Astrocyte (in vitro differentiated cells and primary cell): ENCODE measurements at regions not wholly inside any gene's neighbourhood (a gene's known extent, or its start where the extent isn't known, plus 50 kb on each side); places are given as distances from the start of the nearest gene placed in this dataset.

Experiments
- EZH2 ChIP-seq: IDR thresholded peaks from 2 replicates; pipeline ENCODE4 v1.6.1; 2012; ENCODE audit warnings: mild to moderate bottlenecking, low read length, inconsistent platforms; ENCODE audit not compliant: insufficient read depth
- TF ChIP-seq, protein P1 (sequence below): IDR thresholded peaks from 2 replicates; pipeline ENCODE4 v1.5.1; 2011; ENCODE audit warnings: low read depth, mild to moderate bottlenecking, inconsistent platforms, low read length, moderate library complexity; ENCODE audit not compliant: insufficient read depth

- TF ChIP-seq, protein P1, sequence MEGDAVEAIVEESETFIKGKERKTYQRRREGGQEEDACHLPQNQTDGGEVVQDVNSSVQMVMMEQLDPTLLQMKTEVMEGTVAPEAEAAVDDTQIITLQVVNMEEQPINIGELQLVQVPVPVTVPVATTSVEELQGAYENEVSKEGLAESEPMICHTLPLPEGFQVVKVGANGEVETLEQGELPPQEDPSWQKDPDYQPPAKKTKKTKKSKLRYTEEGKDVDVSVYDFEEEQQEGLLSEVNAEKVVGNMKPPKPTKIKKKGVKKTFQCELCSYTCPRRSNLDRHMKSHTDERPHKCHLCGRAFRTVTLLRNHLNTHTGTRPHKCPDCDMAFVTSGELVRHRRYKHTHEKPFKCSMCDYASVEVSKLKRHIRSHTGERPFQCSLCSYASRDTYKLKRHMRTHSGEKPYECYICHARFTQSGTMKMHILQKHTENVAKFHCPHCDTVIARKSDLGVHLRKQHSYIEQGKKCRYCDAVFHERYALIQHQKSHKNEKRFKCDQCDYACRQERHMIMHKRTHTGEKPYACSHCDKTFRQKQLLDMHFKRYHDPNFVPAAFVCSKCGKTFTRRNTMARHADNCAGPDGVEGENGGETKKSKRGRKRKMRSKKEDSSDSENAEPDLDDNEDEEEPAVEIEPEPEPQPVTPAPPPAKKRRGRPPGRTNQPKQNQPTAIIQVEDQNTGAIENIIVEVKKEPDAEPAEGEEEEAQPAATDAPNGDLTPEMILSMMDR, result no peak
- no peak for TF ChIP-seq EZH2
Measured at GRCh38 chr4:163693211-163693610, 198.7 kb downstream of the TMA16 start.
